HG02610 (cell line): ENCODE measurements at regions not wholly inside any gene's neighbourhood (a gene's known extent, or its start where the extent isn't known, plus 50 kb on each side); places are given as distances from the start of the nearest gene placed in this dataset.
"Not testable (repeated sequence)": the region's sequence is repeated elsewhere in the genome, so short reads cannot be mapped to it uniquely, and the experiment has no call there.

Source experiments
- ATAC-seq: cut with Tn5 transposase; IDR thresholded peaks from one replicate; pipeline ENCODE4 v1.9.1; 2021; ENCODE audit warnings: mild to moderate bottlenecking, moderate library complexity; ENCODE audit not compliant: unreplicated experiment

GRCh38 chr13:111757094-111757493 lies 309.9 kb upstream of the SOX1 start:
- not testable (repeated sequence) for ATAC-seq

GRCh38 chr13:111757618-111758017 lies 309.3 kb upstream of the SOX1 start:
- not testable (repeated sequence) for ATAC-seq

GRCh38 chr13:111763001-111763872 lies 303.7 kb upstream of the SOX1 start:
- not testable (repeated sequence) for ATAC-seq

- ATAC-seq = not testable (repeated sequence)
Observed at GRCh38 chr13:111764550-111764949, 302.4 kb upstream of the SOX1 start.

GRCh38 chr13:111764996-111765395 lies 302.0 kb upstream of the SOX1 start:
- not testable (repeated sequence) for ATAC-seq

- ATAC-seq = not testable (repeated sequence)
Observed at GRCh38 chr13:111775718-111776117, 291.2 kb upstream of the SOX1 start.

- ATAC-seq = peak; percentile 76
Observed at GRCh38 chr13:111777351-111777750, 289.6 kb upstream of the SOX1 start.

- ATAC-seq = not testable (repeated sequence)
Observed at GRCh38 chr13:111781395-111781794, 285.6 kb upstream of the SOX1 start.

- not testable (repeated sequence) for ATAC-seq
Observed at GRCh38 chr13:111787321-111787720, 279.6 kb upstream of the SOX1 start.

GRCh38 chr13:111789011-111789410 lies 277.9 kb upstream of the SOX1 start:
- no peak for ATAC-seq

- no peak for ATAC-seq
Observed at GRCh38 chr13:111789420-111789819, 277.5 kb upstream of the SOX1 start.

- no peak for ATAC-seq
Observed at GRCh38 chr13:111790621-111791020, 276.3 kb upstream of the SOX1 start.

GRCh38 chr13:111791131-111791530 lies 275.8 kb upstream of the SOX1 start:
- no peak for ATAC-seq

GRCh38 chr13:111792956-111793355 lies 274.0 kb upstream of the SOX1 start:
- ATAC-seq = no peak
